Mesothelial cell of epicardium (in vitro differentiated cells): ENCODE measurements at regions not wholly inside any gene's neighbourhood (a gene's known extent, or its start where the extent isn't known, plus 50 kb on each side); places are given as distances from the start of the nearest gene placed in this dataset.

Experiments
- DNase-seq, 2 experiments: peaks; one replicate each; pipeline ENCODE4 v3.0.0; 2021; ENCODE audit warnings: low spot score in 2 of 2; ENCODE audit not compliant: unreplicated experiment in 2 of 2
- H3K27ac Mint-ChIP-seq: 2 replicates; pipeline ENCODE4 v1.8.0; 2021; ENCODE audit warnings: mixed read lengths
- H3K27me3 Mint-ChIP-seq: 2 replicates; pipeline ENCODE4 v1.8.0; 2021; ENCODE audit warnings: low read depth, mixed read lengths
- H3K36me3 Mint-ChIP-seq: 2 replicates; pipeline ENCODE4 v1.8.0; 2021; ENCODE audit warnings: mixed read lengths
- H3K4me1 Mint-ChIP-seq: 2 replicates; pipeline ENCODE4 v1.8.0; 2021; ENCODE audit warnings: mixed read lengths
- H3K4me3 Mint-ChIP-seq: 2 replicates; pipeline ENCODE4 v1.8.0; 2021; ENCODE audit warnings: mild to moderate bottlenecking, moderate library complexity, mixed read lengths
- H3K9me3 Mint-ChIP-seq: 2 replicates; pipeline ENCODE4 v1.8.0; 2021; ENCODE audit warnings: mixed read lengths
- TF ChIP-seq, protein P1 (sequence below): fragments of 200-600 bp; sonication (generic); IDR thresholded peaks from one replicate; pipeline ENCODE4 v1.5.0; 2021; ENCODE audit warnings: antibody characterized with exemption; ENCODE audit not compliant: unreplicated experiment

DNA sequence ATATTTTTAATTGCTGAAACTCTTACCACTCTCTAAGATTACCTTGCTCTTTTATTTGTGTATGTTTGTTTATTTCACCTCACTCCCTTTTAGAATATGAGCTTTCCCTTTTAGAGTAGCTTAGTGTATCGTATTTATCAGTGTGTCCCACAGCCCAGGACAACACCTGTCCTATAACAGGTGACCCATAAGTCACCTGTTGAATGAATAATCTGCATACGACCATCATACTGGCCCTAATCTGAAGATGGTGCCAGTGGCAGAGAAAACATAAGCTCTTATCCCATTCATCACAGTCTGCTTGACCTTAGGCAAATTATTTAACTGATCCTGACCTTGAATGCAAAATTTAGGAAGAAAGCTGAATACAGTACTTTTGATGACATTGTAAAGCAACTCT, 254.6 kb upstream of the NR2F2 start:
- no peaks in the 10 kb centered on the region for H3K4me1 Mint-ChIP-seq
- no peaks in the 10 kb centered on the region for H3K36me3 Mint-ChIP-seq
- DNase-seq = no peak
- no peaks in the 10 kb centered on the region for H3K27me3 Mint-ChIP-seq
- H3K27ac Mint-ChIP-seq = no peak overlapping the region
- peaks cover 6% of the 10 kb centered on the region for H3K9me3 Mint-ChIP-seq
- H3K4me3 Mint-ChIP-seq = no peak overlapping the region
- TF ChIP-seq, protein P1, sequence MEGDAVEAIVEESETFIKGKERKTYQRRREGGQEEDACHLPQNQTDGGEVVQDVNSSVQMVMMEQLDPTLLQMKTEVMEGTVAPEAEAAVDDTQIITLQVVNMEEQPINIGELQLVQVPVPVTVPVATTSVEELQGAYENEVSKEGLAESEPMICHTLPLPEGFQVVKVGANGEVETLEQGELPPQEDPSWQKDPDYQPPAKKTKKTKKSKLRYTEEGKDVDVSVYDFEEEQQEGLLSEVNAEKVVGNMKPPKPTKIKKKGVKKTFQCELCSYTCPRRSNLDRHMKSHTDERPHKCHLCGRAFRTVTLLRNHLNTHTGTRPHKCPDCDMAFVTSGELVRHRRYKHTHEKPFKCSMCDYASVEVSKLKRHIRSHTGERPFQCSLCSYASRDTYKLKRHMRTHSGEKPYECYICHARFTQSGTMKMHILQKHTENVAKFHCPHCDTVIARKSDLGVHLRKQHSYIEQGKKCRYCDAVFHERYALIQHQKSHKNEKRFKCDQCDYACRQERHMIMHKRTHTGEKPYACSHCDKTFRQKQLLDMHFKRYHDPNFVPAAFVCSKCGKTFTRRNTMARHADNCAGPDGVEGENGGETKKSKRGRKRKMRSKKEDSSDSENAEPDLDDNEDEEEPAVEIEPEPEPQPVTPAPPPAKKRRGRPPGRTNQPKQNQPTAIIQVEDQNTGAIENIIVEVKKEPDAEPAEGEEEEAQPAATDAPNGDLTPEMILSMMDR = no peak

DNA sequence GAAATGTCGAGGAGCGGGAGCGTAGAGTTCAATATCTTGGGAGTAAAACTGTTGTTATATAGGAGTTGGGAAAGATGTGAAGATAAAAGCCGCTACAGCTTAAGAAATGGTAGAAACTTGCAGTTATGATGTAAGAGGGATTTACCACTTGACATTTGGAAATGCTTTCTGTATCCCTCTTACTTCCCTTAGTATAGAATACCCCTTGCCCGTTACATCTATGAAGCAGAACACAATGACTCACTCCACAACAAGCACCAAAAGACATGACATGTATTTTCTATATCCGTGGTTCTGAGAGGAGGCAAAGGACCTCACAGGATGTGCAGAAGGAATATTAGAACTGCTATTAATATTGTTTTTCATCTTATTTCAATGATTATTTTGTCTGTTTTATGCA, 254.2 kb upstream of the NR2F2 start:
- no peak for DNase-seq
- Mint-ChIP-seq H3K9me3 (peaks cover 6% of the 10 kb centered on the region), H3K4me1 (no peaks in the 10 kb centered on the region), H3K36me3 (no peaks in the 10 kb centered on the region), H3K4me3 (no peak overlapping the region), H3K27me3 (no peaks in the 10 kb centered on the region), H3K27ac (no peak overlapping the region)
- TF ChIP-seq, protein P1 = no peak

DNA sequence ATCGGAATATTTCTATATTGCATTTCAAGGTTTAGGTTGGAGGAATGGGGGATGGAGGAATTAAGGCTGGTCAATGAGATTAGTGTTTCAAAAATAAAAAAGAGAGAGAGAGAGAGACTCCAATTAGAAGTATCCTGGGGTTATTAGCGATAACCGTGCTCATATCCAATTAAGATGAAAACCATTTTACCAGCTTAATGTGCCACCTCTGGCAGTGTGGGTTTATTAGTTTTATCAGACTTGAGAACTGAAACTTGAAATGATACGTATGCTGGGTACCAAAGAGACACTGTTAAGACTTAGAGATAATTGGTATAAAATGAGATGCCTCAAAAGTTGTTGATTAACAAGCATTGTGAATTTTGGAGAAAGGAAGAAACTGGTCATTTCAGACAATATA, 251.5 kb upstream of the NR2F2 start:
- no peak overlapping the region for H3K27ac Mint-ChIP-seq
- TF ChIP-seq, protein P1 = no peak
- no peaks in the 10 kb centered on the region for H3K36me3 Mint-ChIP-seq
- DNase-seq = no peak
- no peaks in the 10 kb centered on the region for H3K4me1 Mint-ChIP-seq
- no peak overlapping the region for H3K4me3 Mint-ChIP-seq
- H3K27me3 Mint-ChIP-seq = no peaks in the 10 kb centered on the region
- no peaks in the 10 kb centered on the region for H3K9me3 Mint-ChIP-seq

GRCh38 chr15:96079882-96080281, 250.6 kb upstream of the NR2F2 start:
- Mint-ChIP-seq H3K27ac (no peak overlapping the region), H3K4me3 (no peak overlapping the region), H3K36me3 (no peaks in the 10 kb centered on the region), H3K9me3 (no peaks in the 10 kb centered on the region), H3K27me3 (no peaks in the 10 kb centered on the region), H3K4me1 (no peaks in the 10 kb centered on the region)
- DNase-seq = no peak
- TF ChIP-seq, protein P1 = no peak

DNA sequence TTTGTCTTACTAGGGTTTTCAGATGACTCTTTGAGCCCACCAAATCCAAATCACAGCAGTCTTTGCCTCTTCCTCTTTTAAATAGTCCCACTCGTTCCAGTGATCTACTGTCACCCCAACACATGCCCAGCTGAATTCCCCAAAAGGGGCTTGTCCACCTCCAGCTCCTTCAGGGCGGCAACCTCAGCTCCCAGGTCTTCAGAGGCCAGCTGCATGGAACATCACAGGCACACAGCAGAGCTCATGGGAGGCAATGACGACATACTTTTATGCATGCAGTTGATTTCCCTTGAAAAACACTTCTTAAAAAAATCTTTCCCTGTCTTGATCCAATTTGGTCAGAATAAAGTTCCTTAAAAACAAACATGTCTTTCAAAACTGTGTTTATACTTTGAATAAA, 244.3 kb upstream of the NR2F2 start:
- Mint-ChIP-seq H3K4me1 (peaks cover 27% of the 10 kb centered on the region), H3K36me3 (no peaks in the 10 kb centered on the region), H3K4me3 (no peak overlapping the region), H3K27me3 (no peaks in the 10 kb centered on the region), H3K9me3 (no peaks in the 10 kb centered on the region), H3K27ac (peak overlapping the region; percentile 26)
- TF ChIP-seq, protein P1 = no peak
- no peak for DNase-seq
